Dermis blood vessel endothelial cell (primary cell): ENCODE measurements at regions not wholly inside any gene's neighbourhood (a gene's known extent, or its start where the extent isn't known, plus 50 kb on each side); places are given as distances from the start of the nearest gene placed in this dataset.
"Not testable (repeated sequence)": the region's sequence is repeated elsewhere in the genome, so short reads cannot be mapped to it uniquely, and the experiment has no call there.

Source experiments
- DNase-seq: peaks from one replicate; pipeline ENCODE4 v3.0.0; 2010

GRCh38 chr7:106372126-106372525 is 87.3 kb upstream of the NAMPT start:
- no peak for DNase-seq

- DNase-seq, result no peak
Observed at GRCh38 chr7:106371629-106372028, 86.8 kb upstream of the NAMPT start.

- no peak for DNase-seq
Observed at GRCh38 chr7:106370542-106370941, 85.8 kb upstream of the NAMPT start.

GRCh38 chr7:106369816-106370215 is 85.0 kb upstream of the NAMPT start:
- no peak for DNase-seq

- peak; percentile 53 for DNase-seq
Observed at GRCh38 chr7:106369352-106369751, 84.6 kb upstream of the NAMPT start.

- DNase-seq, result peak; percentile 9
Observed at GRCh38 chr7:106367664-106368063, 82.9 kb upstream of the NAMPT start.

- DNase-seq, result peak; percentile 52
Observed at GRCh38 chr7:106367018-106367420, 82.2 kb upstream of the NAMPT start.

GRCh38 chr7:106365252-106366005 is 80.6 kb upstream of the NAMPT start:
- no peak for DNase-seq

GRCh38 chr7:106362507-106362906 is 77.7 kb upstream of the NAMPT start:
- not testable (repeated sequence) for DNase-seq

GRCh38 chr7:106358103-106358663 is 73.4 kb upstream of the NAMPT start:
- no peak for DNase-seq

- no peak for DNase-seq
Observed at GRCh38 chr7:106357675-106358074, 72.9 kb upstream of the NAMPT start.

GRCh38 chr7:106354822-106355221 is 70.0 kb upstream of the NAMPT start:
- DNase-seq, result no peak

- DNase-seq, result no peak
Observed at GRCh38 chr7:106353944-106354343, 69.2 kb upstream of the NAMPT start.

- DNase-seq, result no peak
Observed at GRCh38 chr7:106348231-106348630, 63.4 kb upstream of the NAMPT start.

- no peak for DNase-seq
Observed at GRCh38 chr7:106347229-106347833, 62.5 kb upstream of the NAMPT start.

GRCh38 chr7:106346678-106347217 is 62.0 kb upstream of the NAMPT start:
- peak; percentile 58 for DNase-seq

GRCh38 chr7:106346167-106346677 is 61.4 kb upstream of the NAMPT start:
- peak; percentile 7 for DNase-seq

GRCh38 chr7:106345421-106346166 is 60.8 kb upstream of the NAMPT start:
- DNase-seq, result peak; percentile 56

GRCh38 chr7:106344861-106345260 is 60.1 kb upstream of the NAMPT start:
- DNase-seq, result peak; percentile 78

GRCh38 chr7:106344211-106344610 is 59.4 kb upstream of the NAMPT start:
- DNase-seq, result no peak

- not testable (repeated sequence) for DNase-seq
Observed at GRCh38 chr7:106342049-106342448, 57.3 kb upstream of the NAMPT start.

GRCh38 chr7:106340247-106340596 is 55.4 kb upstream of the NAMPT start:
- DNase-seq, result not testable (repeated sequence)
